ENCODE measurements at regions not wholly inside any gene's neighbourhood (a gene's known extent, or its start where the extent isn't known, plus 50 kb on each side); places are given as distances from the start of the nearest gene placed in this dataset.

DNA sequence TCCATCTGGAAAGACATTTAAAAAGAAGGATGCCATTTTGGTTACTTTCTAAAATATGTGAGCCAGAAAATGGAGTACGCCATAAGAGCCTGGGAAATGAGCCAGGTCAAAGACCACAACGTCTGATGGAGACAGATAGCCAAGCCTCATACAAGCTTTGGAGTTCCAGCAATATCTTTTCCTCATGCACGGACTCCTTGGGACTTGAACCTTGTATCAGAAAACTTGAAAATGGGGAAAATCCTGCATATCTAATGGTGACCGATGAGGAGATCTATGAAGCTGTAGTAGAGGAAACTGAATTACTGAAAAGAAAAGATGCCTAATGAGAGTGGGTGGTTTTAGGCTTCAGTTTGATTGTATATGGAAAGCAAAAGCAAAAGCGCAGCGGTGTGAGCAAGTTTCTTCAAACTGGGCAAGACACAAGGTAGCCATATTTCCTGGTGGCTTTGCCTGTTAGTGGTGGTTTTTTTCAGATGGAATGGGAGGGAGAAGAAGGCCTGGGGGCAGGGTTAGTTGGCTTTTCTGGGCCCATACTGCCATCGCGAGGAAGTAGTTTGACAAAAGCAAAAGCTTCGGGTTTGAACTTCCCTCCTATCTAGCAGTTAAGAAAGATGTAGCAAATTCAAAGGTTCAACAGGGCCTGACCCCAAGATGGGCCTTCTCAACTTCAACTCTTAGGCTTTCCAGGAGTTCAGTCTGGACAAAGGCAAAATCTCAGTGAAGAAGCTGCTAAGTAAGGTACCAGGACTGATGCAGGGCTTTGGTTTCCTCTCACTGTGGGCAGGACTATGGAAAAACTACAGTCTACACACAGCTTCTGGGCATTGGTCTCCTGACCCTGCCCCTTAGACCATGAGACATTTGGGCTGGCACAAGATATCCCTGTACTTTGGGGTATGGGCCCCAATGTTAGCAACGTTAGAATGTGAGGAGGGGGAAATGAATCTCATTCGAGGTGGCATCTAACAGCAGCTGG, 210.0 kb upstream of the STK26 start (continued):
- TF ChIP-seq, protein P1, sequence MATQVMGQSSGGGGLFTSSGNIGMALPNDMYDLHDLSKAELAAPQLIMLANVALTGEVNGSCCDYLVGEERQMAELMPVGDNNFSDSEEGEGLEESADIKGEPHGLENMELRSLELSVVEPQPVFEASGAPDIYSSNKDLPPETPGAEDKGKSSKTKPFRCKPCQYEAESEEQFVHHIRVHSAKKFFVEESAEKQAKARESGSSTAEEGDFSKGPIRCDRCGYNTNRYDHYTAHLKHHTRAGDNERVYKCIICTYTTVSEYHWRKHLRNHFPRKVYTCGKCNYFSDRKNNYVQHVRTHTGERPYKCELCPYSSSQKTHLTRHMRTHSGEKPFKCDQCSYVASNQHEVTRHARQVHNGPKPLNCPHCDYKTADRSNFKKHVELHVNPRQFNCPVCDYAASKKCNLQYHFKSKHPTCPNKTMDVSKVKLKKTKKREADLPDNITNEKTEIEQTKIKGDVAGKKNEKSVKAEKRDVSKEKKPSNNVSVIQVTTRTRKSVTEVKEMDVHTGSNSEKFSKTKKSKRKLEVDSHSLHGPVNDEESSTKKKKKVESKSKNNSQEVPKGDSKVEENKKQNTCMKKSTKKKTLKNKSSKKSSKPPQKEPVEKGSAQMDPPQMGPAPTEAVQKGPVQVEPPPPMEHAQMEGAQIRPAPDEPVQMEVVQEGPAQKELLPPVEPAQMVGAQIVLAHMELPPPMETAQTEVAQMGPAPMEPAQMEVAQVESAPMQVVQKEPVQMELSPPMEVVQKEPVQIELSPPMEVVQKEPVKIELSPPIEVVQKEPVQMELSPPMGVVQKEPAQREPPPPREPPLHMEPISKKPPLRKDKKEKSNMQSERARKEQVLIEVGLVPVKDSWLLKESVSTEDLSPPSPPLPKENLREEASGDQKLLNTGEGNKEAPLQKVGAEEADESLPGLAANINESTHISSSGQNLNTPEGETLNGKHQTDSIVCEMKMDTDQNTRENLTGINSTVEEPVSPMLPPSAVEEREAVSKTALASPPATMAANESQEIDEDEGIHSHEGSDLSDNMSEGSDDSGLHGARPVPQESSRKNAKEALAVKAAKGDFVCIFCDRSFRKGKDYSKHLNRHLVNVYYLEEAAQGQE (IDR thresholded peaks at IDR 0.05; ENCODE audit: low read depth, low read length) = no peak
- TF ChIP-seq GABPA (IDR thresholded peaks at IDR 0.05; ENCODE audit: low read depth) = no peak
- TF ChIP-seq, protein P2, sequence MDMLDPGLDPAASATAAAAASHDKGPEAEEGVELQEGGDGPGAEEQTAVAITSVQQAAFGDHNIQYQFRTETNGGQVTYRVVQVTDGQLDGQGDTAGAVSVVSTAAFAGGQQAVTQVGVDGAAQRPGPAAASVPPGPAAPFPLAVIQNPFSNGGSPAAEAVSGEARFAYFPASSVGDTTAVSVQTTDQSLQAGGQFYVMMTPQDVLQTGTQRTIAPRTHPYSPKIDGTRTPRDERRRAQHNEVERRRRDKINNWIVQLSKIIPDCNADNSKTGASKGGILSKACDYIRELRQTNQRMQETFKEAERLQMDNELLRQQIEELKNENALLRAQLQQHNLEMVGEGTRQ (IDR thresholded peaks at IDR 0.05; ENCODE audit: borderline replicate concordance, low read depth, low read length) = no peak
- TF ChIP-seq SMC3 (IDR thresholded peaks at IDR 0.05; ENCODE audit: low read depth, low read length) = no peak
- TF ChIP-seq FOSL2 (IDR thresholded peaks at IDR 0.05; ENCODE audit: borderline replicate concordance, low read depth) = no peak
- TF ChIP-seq YY1 (IDR thresholded peaks at IDR 0.05; ENCODE audit: low read depth) = peak; percentile 58; the same call in 1 of the 2 replicates
- TF ChIP-seq EP300 (IDR thresholded peaks at IDR 0.05; ENCODE audit: borderline replicate concordance in 1 of 2, low read depth in 1 of 2, low read length in 1 of 2) = no peak
- TF ChIP-seq POLR2AphosphoS5 (IDR thresholded peaks at IDR 0.05; ENCODE audit: low read depth, low read length) = no peak

DNA sequence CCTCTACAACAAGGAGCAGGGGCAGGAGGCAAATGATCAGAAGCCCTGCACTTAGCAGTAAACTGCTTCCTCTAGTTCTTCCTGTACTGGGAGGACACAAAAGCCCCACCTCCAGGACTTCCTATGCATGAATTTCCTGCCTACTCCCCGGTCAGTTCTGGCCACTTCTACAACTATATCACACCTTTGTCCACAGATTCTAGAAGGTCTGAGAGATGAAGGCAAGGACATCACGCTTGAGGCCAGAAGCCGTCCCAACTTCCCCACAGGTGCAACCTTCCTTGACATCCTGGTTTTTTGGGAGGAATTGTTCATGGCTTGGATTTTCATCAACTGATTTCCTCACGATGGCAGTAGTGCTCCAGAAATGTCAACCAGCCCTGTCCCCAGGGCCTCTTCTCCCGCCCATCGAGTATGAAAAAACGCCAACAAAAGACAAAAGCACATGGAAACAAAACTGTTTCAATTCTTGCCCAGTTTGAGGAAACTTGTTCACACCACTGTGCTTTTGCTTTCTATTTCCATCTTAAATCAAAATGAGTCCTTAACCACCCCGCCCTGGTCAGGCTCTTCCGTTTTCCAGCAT, 206.5 kb upstream of the STK26 start:
- Histone ChIP-seq H3K79me2 (ENCODE audit: insufficient read depth) (no peaks in the 10 kb centered on the region), H3K9me2 (no peaks in the 10 kb centered on the region), H3K4me3 (ENCODE audit: low read depth in 2 of 2, low read length in 1 of 2) (peak overlapping the region; percentile 38 to 43; a peak in 3 of 4 replicates), H3K4me1 (ENCODE audit: control insufficient read depth in 1 of 2, insufficient read depth in 2 of 2, low read depth in 1 of 2, low read length in 1 of 2) (no peaks in the 10 kb centered on the region; a peak in 1 of 4 replicates), H3K27me3 (ENCODE audit: insufficient read depth) (no peaks in the 10 kb centered on the region), H3K36me3 (replicated peaks in 1 of 2; ENCODE audit: control insufficient read depth in 1 of 2, insufficient read depth in 2 of 2, low read length in 1 of 2) (no peaks in the 10 kb centered on the region), H4K20me1 (ENCODE audit: insufficient read depth) (no peaks in the 10 kb centered on the region), H3K9ac (no peak overlapping the region), H3K9me3 (no peaks in the 10 kb centered on the region), H3F3A (replicated peaks; ENCODE audit: insufficient read depth) (no peaks in the 10 kb centered on the region), H3K4me2 (peak overlapping the region; percentile 71; the same call in 1 of the 2 replicates), H3K27ac (ENCODE audit: low read depth in 2 of 2, low read length in 1 of 2) (no peak overlapping the region; a peak in 1 of 4 replicates), H2AFZ (ENCODE audit: low read depth) (peak overlapping the region; percentile 71)
- DNase-seq = peak; percentile 51
- 33% methylated on average over 9 of the region's 9 CpGs for WGBS (ENCODE audit: low lambda C conversion rate)
- CTCF ChIA-PET = interaction anchor here (0.6 to 1.9 kb wide), 6 partner anchors 13 to 69 kb away, joined by 3 to 5 read pairs (median 4); no protein-coding TSS in a partner anchor
- POLR2A ChIA-PET = no interaction called here
- TF ChIP-seq RAD21 (IDR thresholded peaks at IDR 0.05; ENCODE audit: low read length) (peak; percentile 81), ELF1 (IDR thresholded peaks at IDR 0.05) (no peak), RCOR1 (IDR thresholded peaks at IDR 0.05; ENCODE audit: low read length) (no peak), EP300 (IDR thresholded peaks at IDR 0.05; ENCODE audit: borderline replicate concordance in 1 of 2, low read depth in 1 of 2, low read length in 1 of 2) (no peak), GABPA (IDR thresholded peaks at IDR 0.05; ENCODE audit: low read depth) (no peak; the same call in 1 of the 2 replicates), JUND (IDR thresholded peaks at IDR 0.05) (no peak), NRF1 (IDR thresholded peaks at IDR 0.05; ENCODE audit: low read depth, low read length) (no peak), SMC3 (IDR thresholded peaks at IDR 0.05; ENCODE audit: low read depth, low read length) (peak; percentile 37; the same call in 1 of the 2 replicates)
- TF ChIP-seq, protein P3, sequence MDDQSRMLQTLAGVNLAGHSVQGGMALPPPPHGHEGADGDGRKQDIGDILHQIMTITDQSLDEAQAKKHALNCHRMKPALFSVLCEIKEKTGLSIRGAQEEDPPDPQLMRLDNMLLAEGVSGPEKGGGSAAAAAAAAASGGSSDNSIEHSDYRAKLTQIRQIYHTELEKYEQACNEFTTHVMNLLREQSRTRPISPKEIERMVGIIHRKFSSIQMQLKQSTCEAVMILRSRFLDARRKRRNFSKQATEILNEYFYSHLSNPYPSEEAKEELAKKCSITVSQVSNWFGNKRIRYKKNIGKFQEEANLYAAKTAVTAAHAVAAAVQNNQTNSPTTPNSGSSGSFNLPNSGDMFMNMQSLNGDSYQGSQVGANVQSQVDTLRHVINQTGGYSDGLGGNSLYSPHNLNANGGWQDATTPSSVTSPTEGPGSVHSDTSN (IDR thresholded peaks at IDR 0.05) = no peak
- TF ChIP-seq, protein P4, sequence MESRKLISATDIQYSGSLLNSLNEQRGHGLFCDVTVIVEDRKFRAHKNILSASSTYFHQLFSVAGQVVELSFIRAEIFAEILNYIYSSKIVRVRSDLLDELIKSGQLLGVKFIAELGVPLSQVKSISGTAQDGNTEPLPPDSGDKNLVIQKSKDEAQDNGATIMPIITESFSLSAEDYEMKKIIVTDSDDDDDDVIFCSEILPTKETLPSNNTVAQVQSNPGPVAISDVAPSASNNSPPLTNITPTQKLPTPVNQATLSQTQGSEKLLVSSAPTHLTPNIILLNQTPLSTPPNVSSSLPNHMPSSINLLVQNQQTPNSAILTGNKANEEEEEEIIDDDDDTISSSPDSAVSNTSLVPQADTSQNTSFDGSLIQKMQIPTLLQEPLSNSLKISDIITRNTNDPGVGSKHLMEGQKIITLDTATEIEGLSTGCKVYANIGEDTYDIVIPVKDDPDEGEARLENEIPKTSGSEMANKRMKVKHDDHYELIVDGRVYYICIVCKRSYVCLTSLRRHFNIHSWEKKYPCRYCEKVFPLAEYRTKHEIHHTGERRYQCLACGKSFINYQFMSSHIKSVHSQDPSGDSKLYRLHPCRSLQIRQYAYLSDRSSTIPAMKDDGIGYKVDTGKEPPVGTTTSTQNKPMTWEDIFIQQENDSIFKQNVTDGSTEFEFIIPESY (IDR thresholded peaks at IDR 0.05; ENCODE audit: borderline replicate concordance, low read depth) = 0 out of 2 replicates have a peak, but pooled peaks have one; percentile 42
- TF ChIP-seq, protein P5, sequence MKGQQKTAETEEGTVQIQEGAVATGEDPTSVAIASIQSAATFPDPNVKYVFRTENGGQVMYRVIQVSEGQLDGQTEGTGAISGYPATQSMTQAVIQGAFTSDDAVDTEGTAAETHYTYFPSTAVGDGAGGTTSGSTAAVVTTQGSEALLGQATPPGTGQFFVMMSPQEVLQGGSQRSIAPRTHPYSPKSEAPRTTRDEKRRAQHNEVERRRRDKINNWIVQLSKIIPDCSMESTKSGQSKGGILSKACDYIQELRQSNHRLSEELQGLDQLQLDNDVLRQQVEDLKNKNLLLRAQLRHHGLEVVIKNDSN (IDR thresholded peaks at IDR 0.05; ENCODE audit: borderline replicate concordance, low read depth) = no peak
- TF ChIP-seq, protein P6, sequence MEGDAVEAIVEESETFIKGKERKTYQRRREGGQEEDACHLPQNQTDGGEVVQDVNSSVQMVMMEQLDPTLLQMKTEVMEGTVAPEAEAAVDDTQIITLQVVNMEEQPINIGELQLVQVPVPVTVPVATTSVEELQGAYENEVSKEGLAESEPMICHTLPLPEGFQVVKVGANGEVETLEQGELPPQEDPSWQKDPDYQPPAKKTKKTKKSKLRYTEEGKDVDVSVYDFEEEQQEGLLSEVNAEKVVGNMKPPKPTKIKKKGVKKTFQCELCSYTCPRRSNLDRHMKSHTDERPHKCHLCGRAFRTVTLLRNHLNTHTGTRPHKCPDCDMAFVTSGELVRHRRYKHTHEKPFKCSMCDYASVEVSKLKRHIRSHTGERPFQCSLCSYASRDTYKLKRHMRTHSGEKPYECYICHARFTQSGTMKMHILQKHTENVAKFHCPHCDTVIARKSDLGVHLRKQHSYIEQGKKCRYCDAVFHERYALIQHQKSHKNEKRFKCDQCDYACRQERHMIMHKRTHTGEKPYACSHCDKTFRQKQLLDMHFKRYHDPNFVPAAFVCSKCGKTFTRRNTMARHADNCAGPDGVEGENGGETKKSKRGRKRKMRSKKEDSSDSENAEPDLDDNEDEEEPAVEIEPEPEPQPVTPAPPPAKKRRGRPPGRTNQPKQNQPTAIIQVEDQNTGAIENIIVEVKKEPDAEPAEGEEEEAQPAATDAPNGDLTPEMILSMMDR (IDR thresholded peaks at IDR 0.05) = peak; percentile 59

Data from SK-N-SH (cell line).